ENCODE measurements at regions not wholly inside any gene's neighbourhood (a gene's known extent, or its start where the extent isn't known, plus 50 kb on each side); places are given as distances from the start of the nearest gene placed in this dataset.

- Mint-ChIP-seq H3K27me3 (no peaks in the 10 kb centered on the region), H3K4me3 (no peak overlapping the region), H3K4me1 (no peaks in the 10 kb centered on the region), H3K9me3 (no peaks in the 10 kb centered on the region), H3K27ac (no peak overlapping the region), H3K36me3 (no peaks in the 10 kb centered on the region)
- DNase-seq = no peak
Measured at GRCh38 chr6:153780011-153780410, 259.0 kb upstream of the OPRM1 start.

GRCh38 chr6:153778216-153778615 is 260.8 kb upstream of the OPRM1 start:
- Mint-ChIP-seq H3K27ac (no peak overlapping the region), H3K9me3 (no peaks in the 10 kb centered on the region), H3K4me1 (no peaks in the 10 kb centered on the region), H3K27me3 (peaks cover 4% of the 10 kb centered on the region), H3K4me3 (no peak overlapping the region), H3K36me3 (no peaks in the 10 kb centered on the region)
- DNase-seq = no peak

- Mint-ChIP-seq H3K27me3 (peaks cover 4% of the 10 kb centered on the region), H3K9me3 (no peaks in the 10 kb centered on the region), H3K4me1 (no peaks in the 10 kb centered on the region), H3K4me3 (no peak overlapping the region), H3K36me3 (no peaks in the 10 kb centered on the region), H3K27ac (no peak overlapping the region)
- DNase-seq = no peak
Measured at GRCh38 chr6:153771577-153771976, 267.5 kb upstream of the OPRM1 start.

GRCh38 chr6:153767127-153767526 is 271.9 kb upstream of the OPRM1 start:
- DNase-seq = no peak
- no peaks in the 10 kb centered on the region for H3K4me1 Mint-ChIP-seq
- no peak overlapping the region for H3K4me3 Mint-ChIP-seq
- no peaks in the 10 kb centered on the region for H3K9me3 Mint-ChIP-seq
- H3K36me3 Mint-ChIP-seq = no peaks in the 10 kb centered on the region
- H3K27ac Mint-ChIP-seq = no peak overlapping the region
- H3K27me3 Mint-ChIP-seq = no peaks in the 10 kb centered on the region

GRCh38 chr6:153758516-153758915 is 280.5 kb upstream of the OPRM1 start:
- no peak overlapping the region for H3K27ac Mint-ChIP-seq
- H3K27me3 Mint-ChIP-seq = no peaks in the 10 kb centered on the region
- no peaks in the 10 kb centered on the region for H3K9me3 Mint-ChIP-seq
- DNase-seq = no peak
- no peaks in the 10 kb centered on the region for H3K4me1 Mint-ChIP-seq
- H3K36me3 Mint-ChIP-seq = no peaks in the 10 kb centered on the region
- H3K4me3 Mint-ChIP-seq = no peak overlapping the region

- Mint-ChIP-seq H3K27ac (no peak overlapping the region), H3K27me3 (no peaks in the 10 kb centered on the region), H3K4me3 (no peak overlapping the region), H3K4me1 (no peaks in the 10 kb centered on the region), H3K36me3 (no peaks in the 10 kb centered on the region), H3K9me3 (no peaks in the 10 kb centered on the region)
- DNase-seq = no peak
Measured at GRCh38 chr6:153735761-153736160, 303.3 kb upstream of the OPRM1 start.

GRCh38 chr6:153729189-153729588 is 309.9 kb upstream of the OPRM1 start:
- H3K36me3 Mint-ChIP-seq = no peaks in the 10 kb centered on the region
- DNase-seq = no peak
- H3K4me3 Mint-ChIP-seq = no peak overlapping the region
- H3K27ac Mint-ChIP-seq = no peak overlapping the region
- H3K27me3 Mint-ChIP-seq = no peaks in the 10 kb centered on the region
- H3K9me3 Mint-ChIP-seq = no peaks in the 10 kb centered on the region
- no peaks in the 10 kb centered on the region for H3K4me1 Mint-ChIP-seq

GRCh38 chr6:153727885-153728284 is 311.2 kb upstream of the OPRM1 start:
- no peaks in the 10 kb centered on the region for H3K27me3 Mint-ChIP-seq
- no peaks in the 10 kb centered on the region for H3K36me3 Mint-ChIP-seq
- H3K9me3 Mint-ChIP-seq = no peaks in the 10 kb centered on the region
- no peaks in the 10 kb centered on the region for H3K4me1 Mint-ChIP-seq
- H3K27ac Mint-ChIP-seq = no peak overlapping the region
- H3K4me3 Mint-ChIP-seq = no peak overlapping the region
- DNase-seq = no peak

GRCh38 chr6:153725456-153725855 is 313.6 kb upstream of the OPRM1 start:
- no peak overlapping the region for H3K27ac Mint-ChIP-seq
- no peaks in the 10 kb centered on the region for H3K4me1 Mint-ChIP-seq
- peaks cover 3% of the 10 kb centered on the region for H3K9me3 Mint-ChIP-seq
- no peak for DNase-seq
- H3K27me3 Mint-ChIP-seq = no peaks in the 10 kb centered on the region
- no peak overlapping the region for H3K4me3 Mint-ChIP-seq
- H3K36me3 Mint-ChIP-seq = no peaks in the 10 kb centered on the region

GRCh38 chr6:153720732-153721131 is 318.3 kb upstream of the OPRM1 start:
- peaks cover 3% of the 10 kb centered on the region for H3K9me3 Mint-ChIP-seq
- no peaks in the 10 kb centered on the region for H3K27me3 Mint-ChIP-seq
- H3K27ac Mint-ChIP-seq = no peak overlapping the region
- H3K4me1 Mint-ChIP-seq = no peaks in the 10 kb centered on the region
- no peak overlapping the region for H3K4me3 Mint-ChIP-seq
- H3K36me3 Mint-ChIP-seq = no peaks in the 10 kb centered on the region
- no peak for DNase-seq

GRCh38 chr6:153705429-153705828 is 333.6 kb upstream of the OPRM1 start:
- Mint-ChIP-seq H3K27me3 (no peaks in the 10 kb centered on the region), H3K4me1 (no peaks in the 10 kb centered on the region), H3K9me3 (peaks cover 7% of the 10 kb centered on the region), H3K27ac (no peak overlapping the region), H3K4me3 (no peak overlapping the region), H3K36me3 (no peaks in the 10 kb centered on the region)
- DNase-seq = no peak

GRCh38 chr6:153702671-153703070 is 336.4 kb upstream of the OPRM1 start:
- DNase-seq = no peak
- H3K4me3 Mint-ChIP-seq = no peak overlapping the region
- H3K27me3 Mint-ChIP-seq = no peaks in the 10 kb centered on the region
- no peaks in the 10 kb centered on the region for H3K36me3 Mint-ChIP-seq
- no peak overlapping the region for H3K27ac Mint-ChIP-seq
- peaks cover 7% of the 10 kb centered on the region for H3K9me3 Mint-ChIP-seq
- no peaks in the 10 kb centered on the region for H3K4me1 Mint-ChIP-seq

GRCh38 chr6:153698637-153699036 is 340.4 kb upstream of the OPRM1 start:
- DNase-seq = no peak
- Mint-ChIP-seq H3K9me3 (peaks cover 2% of the 10 kb centered on the region), H3K27me3 (no peaks in the 10 kb centered on the region), H3K36me3 (no peaks in the 10 kb centered on the region), H3K4me1 (no peaks in the 10 kb centered on the region), H3K27ac (no peak overlapping the region), H3K4me3 (no peak overlapping the region)

GRCh38 chr6:153698001-153698400 is 341.0 kb upstream of the OPRM1 start:
- Mint-ChIP-seq H3K36me3 (no peaks in the 10 kb centered on the region), H3K4me1 (no peaks in the 10 kb centered on the region), H3K9me3 (no peaks in the 10 kb centered on the region), H3K4me3 (no peak overlapping the region), H3K27me3 (no peaks in the 10 kb centered on the region), H3K27ac (no peak overlapping the region)
- no peak for DNase-seq

- Mint-ChIP-seq H3K27me3 (no peaks in the 10 kb centered on the region), H3K4me1 (no peaks in the 10 kb centered on the region), H3K36me3 (no peaks in the 10 kb centered on the region)
Measured at GRCh38 chr6:153677522-153677921, 361.5 kb upstream of the OPRM1 start.

GRCh38 chr6:153673750-153674149 is 365.3 kb upstream of the OPRM1 start:
- no peak overlapping the region for H3K27ac Mint-ChIP-seq
- no peaks in the 10 kb centered on the region for H3K27me3 Mint-ChIP-seq
- no peak overlapping the region for H3K4me3 Mint-ChIP-seq
- H3K9me3 Mint-ChIP-seq = no peaks in the 10 kb centered on the region
- no peaks in the 10 kb centered on the region for H3K36me3 Mint-ChIP-seq
- no peak for DNase-seq
- H3K4me1 Mint-ChIP-seq = no peaks in the 10 kb centered on the region

More at GRCh38 chr6:153677522-153677921, 361.5 kb upstream of the OPRM1 start:
- Mint-ChIP-seq H3K4me3 (no peak overlapping the region), H3K27ac (no peak overlapping the region), H3K9me3 (no peaks in the 10 kb centered on the region)
- DNase-seq = no peak

- no peak overlapping the region for H3K4me3 Mint-ChIP-seq
- no peaks in the 10 kb centered on the region for H3K4me1 Mint-ChIP-seq
- no peaks in the 10 kb centered on the region for H3K9me3 Mint-ChIP-seq
- H3K36me3 Mint-ChIP-seq = no peaks in the 10 kb centered on the region
- no peak for DNase-seq
- no peaks in the 10 kb centered on the region for H3K27me3 Mint-ChIP-seq
- H3K27ac Mint-ChIP-seq = no peak overlapping the region
Measured at GRCh38 chr6:153673225-153673624, 365.8 kb upstream of the OPRM1 start.
